ENCODE measurements at regions not wholly inside any gene's neighbourhood (a gene's known extent, or its start where the extent isn't known, plus 50 kb on each side); places are given as distances from the start of the nearest gene placed in this dataset.
"Not testable (repeated sequence)": the region's sequence is repeated elsewhere in the genome, so short reads cannot be mapped to it uniquely, and the experiment has no call there.

DNA sequence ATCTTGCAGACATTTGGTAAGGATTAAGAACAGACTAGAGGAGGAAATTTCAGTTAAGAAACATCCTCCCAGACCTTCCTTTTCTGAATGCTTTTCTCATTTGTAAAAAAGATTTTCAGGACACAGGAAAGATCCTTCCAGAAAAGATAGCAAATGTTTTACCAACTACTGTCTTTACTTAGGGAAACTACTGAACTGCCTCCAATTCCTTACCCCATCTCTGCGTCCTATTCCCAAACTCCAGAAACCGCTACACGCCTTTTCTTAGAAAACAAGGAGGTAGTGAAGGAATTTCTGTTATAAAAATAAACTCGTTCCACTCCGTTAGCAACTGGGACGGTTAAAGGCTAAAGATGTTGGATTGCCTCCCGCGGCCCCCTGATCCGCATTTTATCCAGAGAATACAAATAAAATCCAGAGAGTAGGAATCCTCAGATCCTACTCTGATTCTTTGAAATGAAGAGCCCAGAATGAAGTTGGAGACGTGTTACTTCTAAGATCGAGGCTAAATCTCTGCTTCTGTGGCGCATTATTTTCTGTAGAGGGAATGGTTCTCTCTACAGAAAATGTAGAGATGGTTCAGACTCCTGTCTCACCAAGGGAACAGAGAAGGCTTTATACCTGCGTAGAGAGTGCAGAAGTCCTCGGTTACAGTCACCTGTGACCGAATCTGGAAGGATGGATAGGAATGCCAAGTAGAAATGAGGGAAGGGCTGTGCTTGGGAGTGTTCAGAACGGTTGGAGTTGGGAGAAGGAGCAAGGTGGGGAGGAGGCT lies 133.0 kb downstream of the GPX5 start:
- DNase-seq (ENCODE audit: low spot score), result peak; percentile 8

DNA sequence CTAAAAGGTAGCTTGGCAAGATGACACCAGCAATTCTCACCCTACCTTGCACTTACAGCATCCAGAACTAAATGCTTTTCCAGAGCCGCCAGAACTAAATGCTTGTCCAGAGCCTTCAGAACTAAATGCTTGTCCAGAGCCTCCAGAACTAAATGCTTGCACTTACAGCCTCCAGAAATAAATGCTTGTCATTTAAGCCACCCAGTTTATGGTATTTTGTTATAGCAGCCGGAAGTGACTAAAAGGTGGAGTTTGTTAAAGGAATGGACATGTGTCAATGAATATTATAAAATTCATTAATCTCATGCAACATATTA lies 133.5 kb downstream of the GPX5 start:
- DNase-seq (ENCODE audit: low spot score), result no peak

DNA sequence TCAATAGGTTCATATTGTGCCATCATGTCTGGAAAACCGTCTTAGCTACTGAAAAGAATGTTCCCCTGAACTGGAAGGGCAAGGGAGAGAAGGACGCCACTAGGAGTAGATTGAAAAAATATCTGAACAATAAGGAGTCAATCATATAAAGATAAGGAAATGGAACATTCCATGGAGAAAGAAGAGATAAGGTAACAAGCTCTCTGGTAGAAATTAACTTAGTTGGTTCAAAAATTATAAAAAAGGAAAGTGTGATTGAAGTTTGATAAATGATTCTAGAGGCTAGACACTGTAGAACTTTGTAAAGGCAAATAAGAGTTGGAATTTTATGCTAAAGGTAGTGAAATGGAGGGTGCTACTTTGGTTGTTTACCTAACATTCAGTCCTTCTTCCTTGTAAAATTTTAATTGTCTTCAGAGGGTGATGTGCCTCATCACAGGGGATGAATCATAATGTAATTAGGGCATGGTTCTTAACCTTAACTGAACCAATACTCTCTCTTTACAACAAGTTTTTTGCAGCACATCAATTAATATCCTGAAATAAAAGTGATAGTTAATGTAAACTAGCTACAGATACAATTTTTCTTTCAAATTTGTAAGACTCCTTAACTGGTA lies 135.5 kb downstream of the GPX5 start:
- no peak for DNase-seq (ENCODE audit: low spot score)

DNA sequence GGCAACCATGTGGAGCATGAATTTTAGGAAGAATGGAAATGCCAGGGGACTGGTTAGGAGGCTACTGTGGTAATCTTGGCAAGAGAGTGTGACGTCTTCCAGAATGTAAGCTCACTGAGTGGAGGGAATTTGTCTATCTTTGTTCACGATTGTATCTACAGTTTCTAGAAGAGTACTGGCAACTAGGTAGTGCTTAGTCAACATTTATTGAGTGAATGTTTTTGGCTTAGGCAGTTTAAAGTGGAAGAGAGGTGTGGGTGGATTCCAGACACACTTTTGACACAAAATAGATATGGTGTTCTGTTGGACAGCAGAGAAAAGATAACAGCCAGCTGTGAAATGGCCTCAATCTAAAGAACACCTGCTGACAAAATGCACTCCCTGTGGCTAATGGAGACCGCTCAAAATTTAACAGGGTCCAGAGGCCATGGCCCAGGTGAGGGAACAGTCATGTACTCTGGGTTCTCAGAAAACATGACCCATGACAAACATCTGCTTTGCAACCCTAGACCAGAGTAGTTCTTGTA lies 139.3 kb downstream of the GPX5 start:
- DNase-seq (ENCODE audit: low spot score), result no peak

DNA sequence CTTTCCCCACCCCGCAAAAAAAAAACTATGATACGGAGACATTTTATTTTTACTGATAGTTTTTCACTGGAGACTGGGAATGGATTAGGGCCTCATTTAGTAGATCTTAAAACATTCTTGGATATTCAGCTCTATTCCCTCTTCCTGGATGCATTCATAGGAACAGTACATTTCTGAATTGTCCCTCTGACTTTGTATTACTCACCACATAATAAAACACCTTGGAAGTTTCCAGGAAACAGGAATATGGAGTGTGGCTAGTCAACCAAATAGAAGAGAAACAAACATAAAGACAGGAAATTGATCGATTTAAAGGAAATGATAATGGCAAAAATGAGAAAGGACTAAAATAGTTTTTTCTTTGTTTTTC lies 147.7 kb downstream of the GPX5 start:
- no peak for DNase-seq (ENCODE audit: low spot score)

DNA sequence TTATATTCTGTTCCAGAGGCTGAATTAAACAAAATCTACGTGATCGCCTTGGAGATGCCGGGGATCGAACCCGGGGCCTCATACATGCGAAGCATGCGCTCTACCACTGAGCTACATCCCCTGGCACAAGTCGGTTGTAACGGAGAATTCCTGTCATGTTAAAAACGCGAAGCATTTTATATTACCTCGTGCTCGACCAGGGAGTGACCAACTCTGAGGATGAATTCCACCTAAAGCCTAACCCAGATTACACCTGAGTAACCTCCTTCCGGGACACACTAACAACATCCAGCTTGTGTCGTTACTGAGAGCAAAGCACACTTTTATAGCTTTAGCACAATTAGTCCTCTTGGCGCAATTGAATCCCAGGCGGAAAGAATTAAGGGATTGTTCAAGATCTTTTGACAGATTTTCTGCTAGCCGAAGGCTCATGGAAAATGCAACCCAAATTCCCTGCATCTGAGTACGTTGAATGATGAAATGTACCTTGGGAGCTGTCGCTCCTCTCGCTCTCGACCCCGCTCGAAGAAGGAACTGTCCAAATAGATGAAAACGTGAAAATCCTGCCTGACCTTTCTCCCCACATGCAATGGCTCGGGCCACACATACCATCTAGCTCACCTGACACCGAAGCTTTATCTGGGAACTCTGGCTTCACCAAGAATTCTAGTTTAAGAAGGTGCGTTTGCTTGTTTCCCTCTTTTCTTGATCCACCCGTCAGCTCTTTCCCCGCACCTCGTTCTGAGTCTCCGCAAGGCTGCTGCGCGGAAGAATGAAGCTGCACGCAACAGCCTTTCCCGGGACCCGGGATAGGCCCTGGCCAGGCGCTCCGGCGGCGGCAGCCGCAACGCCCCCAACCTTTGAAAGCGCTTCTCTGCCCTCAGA lies 148.3 kb downstream of the GPX5 start:
- DNase-seq (ENCODE audit: low spot score), result peak; percentile 65

DNA sequence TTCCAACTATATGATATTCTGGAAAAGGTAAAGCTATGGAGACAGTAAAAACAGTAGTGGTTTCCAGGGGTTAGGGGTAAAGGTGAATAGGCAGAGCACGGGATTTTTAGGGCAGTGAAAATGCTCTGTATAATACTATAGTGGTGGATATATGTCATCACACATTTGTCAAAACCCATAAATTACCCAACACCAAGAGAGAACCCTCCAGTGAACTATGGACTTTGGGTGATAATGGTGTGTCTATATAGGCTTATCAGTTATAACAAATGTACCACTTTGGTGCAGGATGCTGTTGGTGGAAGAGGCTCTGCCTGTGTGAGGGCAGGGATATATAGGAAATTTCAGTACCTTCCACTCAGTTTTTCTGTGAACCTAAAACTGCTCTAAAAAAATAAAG lies 149.9 kb downstream of the GPX5 start:
- no peak for DNase-seq (ENCODE audit: low spot score)

DNA sequence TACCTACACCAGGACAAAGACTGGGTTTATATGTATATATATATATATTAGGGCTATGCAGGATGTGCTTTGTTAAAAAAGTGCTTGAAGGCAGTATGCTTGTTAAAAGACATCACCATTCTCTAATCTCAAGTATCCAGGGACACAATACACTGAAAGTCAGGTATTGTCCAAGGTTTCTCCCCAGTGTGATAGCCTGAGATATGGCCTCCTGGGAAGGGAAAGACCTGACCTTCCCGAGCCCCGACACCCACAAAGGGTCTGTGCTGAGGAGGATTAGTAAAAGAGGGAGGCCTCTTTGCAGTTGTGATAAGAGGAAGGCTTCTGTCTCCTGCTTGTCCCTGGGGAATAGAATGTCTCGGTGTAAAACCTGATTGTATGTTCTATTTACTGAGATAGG lies 156.9 kb downstream of the GPX5 start:
- DNase-seq (ENCODE audit: low spot score), result no peak

DNA sequence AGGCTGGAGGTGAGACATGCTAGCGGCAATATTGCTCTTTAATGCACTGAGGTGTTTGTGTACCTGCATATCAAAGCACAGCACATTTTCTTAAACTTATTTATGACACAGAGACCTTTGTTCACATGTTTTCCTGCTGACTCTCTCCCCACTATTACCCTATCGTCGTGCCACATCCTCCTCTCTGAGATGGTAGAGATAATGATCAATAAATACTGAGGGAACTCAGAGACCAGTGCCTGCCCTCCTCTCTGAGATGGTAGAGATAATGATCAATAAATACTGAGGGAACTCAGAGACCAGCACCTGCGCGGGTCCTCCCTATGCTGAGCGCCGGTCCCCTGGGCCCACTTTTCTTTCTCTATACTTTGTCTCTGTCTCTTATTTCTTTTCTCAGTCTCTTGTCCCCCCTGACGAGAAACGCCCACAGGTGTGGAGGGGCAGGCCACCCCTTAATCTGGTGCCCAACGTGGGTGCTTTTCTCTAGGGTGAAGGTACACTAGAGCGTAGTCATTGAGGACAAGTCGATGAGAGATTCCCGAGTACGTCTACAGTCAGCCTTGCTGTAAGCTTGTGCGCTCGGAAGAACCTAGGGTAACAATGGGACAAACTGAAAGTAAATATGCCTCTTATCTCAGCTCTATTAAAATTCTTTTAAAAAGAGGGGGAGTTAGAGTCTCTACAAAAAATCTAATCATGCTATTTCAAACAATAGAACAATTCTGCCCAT lies 157.4 kb downstream of the GPX5 start:
- not testable (repeated sequence) for DNase-seq (ENCODE audit: low spot score)

DNA sequence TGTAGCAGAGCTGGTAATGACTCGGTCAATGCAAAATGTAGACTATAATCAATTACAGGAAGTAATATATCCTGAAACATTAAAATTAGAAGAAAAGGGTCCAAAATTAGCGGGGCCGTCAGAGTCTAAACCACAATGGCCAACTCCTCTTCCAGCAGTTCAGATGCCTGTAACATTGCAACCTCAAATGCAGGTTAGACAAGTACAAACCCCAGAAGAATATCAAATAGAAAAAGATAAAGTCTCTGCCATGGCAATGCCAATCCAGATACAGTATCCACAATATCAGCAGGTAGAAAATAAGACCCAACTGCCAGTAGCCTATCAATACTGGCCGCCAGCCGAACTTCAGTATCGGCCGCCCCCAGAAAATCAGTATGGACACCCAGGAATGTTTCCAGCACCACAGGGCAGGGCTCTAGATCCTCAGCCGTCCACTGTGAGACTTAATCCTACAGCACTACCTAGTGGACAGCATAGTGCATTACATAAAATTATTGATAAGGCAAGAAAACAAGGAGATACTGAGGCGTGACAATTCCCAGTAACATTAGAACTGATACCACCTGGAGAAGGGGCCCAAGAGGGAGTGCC lies 158.4 kb downstream of the GPX5 start:
- DNase-seq (ENCODE audit: low spot score), result peak; percentile 43

DNA sequence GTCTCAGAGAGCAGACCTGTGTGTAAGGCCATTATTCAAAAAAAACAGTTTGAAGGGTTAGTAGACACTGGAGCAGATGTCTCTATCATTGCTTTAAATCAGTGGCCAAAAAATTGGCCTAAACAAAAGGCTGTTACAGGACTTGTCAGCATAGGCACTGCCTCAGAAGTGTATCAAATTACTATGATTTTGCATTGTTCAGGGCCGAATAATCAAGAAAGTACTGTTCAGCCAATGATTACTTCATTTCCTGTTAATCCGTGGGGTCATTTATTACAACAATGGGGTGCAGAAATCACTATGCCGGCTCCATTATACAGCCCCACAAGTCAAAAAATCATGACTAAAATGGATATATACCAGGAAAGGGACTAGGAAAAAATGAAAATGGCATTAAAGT lies 160.3 kb downstream of the GPX5 start:
- DNase-seq (ENCODE audit: low spot score), result not testable (repeated sequence)

DNA sequence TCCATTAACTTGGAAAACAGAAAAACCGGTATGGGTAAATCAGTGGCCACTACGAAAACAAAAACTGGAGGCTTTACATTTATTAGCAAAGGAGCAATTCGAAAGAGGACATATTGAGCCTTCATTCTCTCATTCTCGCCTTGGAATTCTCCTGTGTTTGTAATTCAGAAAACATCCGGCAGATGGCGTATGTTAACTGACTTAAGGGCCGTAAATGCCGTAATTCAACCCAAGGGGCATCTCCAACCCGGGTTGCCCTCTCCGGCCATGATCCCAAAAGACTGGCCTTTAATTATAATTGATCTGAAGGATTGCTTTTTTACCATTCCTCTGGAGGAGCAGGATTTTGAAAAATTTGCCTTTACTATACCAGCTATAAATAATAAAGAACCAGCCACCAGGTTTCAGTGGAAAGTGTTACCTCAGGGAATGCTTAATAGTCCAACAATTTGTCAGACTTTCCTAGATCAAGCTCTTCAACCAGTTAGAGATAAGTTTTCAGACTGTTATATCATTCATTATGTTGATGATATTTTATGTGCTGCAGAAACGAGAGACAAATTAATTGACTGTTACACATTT lies 160.9 kb downstream of the GPX5 start:
- peak; percentile 79 for DNase-seq (ENCODE audit: low spot score)

DNA sequence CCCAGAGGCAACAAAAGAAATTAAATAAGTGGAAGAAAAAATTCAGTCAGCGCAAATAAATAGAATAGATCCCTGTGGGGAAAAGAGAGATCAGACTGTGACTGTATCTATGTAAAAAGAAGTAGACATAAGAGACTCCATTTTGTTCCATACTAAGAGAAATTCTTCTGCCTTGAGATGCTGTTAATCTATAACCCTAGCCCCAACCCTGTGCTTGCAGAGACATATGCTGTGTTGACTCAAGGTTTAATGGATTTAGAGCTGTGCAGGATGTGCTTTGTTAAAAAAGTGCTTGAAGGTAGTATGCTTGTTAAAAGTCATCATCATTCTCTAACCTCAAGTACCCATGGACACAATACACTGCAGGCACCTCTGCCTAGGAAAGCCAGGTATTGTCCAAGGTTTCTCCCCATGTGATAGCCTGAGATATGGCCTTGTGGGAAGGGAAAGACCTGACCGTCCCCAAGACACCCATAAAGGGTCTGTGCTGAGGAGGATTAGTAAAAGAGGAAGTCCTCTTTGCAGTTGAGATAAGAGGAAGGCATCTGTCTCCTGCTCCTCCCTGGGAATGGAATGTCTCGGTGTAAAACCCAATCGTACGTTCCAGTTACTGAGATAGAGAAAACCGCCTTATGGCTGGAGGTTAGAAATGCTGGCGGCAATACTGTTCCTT lies 161.8 kb downstream of the GPX5 start:
- not testable (repeated sequence) for DNase-seq (ENCODE audit: low spot score)

DNA sequence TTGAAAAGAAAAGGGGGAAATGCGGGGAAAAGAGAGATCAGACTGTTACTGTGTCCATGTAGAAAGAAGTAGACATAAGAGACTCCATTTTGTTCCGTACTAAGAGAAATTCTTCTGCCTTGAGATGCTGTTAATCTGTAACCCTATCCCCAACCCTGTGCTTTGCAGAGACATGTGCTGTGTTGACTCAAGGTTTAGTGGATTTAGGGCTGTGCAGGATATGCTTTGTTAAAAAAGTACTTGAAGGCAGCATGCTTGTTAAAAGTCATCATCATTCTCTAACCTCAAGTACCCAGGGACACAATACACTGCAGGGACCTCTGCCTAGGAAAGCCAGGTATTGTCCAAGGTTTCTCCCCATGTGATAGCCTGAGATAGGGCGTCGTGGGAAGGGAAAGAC lies 166.3 kb downstream of the GPX5 start:
- not testable (repeated sequence) for DNase-seq (ENCODE audit: low spot score)

DNA sequence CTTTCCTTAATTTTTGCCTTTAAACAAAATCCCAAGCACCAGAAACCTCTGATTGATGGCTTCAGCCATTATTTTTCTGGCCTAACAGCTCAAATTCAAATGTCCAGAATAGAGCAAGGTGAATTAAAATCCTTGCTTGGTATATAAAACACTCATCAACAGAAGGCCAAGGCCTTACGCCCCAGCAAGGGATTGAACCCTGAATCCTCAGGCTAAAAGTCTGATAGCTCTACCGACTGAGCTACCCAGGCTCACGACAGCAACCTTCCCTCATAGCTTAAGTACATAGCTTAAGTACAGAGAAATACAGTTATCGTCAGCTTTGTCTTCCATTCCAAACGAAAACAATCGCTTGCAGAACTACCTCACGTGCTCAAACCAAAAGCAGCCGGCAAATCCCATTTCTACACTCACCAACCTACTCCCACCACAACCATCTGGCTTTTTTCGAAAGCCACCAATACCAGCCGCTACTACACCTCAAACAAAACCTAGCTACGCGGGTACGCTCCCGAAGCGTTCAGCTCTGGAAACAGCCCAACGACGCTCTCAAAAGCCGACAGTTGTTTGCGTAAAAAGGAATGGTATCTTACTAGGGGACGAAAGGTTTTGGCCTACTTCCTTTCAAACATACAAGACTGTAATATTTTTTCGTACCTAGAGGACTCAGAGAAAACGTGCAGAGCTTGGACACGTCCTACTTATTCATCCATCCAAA lies 167.5 kb downstream of the GPX5 start:
- peak; percentile 25 for DNase-seq (ENCODE audit: low spot score)

DNA sequence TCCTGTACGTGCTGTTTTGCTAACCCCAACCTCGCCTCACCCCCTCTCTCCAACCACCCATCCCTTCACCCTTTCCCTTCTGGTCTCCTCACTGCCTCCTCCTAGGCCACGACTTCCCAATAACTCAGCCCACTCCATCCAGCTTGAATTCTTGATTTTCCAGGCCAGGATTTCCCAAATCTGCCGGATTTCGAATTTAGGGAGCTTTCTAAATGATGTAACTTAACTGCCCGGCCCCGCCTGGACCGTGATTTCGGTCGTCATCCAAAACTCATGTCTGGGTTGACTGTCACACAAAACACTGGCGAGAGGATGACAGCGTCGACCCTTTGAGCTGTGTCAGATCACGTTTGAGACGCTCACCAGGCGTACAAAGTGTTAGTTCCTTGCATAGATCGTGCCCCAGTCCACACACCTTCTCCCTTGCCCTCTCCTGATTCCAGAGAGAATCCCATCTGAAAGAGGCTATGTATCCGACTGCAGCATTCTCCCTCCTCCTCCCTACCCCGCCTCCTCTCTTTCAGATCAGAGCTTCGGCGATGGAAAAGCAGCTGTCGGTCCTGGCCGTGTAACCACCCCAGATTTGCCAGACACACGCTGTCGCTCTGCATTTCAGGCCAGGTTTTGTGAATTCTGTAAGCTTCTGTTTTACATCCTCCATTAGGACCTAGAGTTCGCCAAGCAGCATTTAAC lies 168.2 kb downstream of the GPX5 start:
- DNase-seq (ENCODE audit: low spot score), result peak; percentile 37

DNA sequence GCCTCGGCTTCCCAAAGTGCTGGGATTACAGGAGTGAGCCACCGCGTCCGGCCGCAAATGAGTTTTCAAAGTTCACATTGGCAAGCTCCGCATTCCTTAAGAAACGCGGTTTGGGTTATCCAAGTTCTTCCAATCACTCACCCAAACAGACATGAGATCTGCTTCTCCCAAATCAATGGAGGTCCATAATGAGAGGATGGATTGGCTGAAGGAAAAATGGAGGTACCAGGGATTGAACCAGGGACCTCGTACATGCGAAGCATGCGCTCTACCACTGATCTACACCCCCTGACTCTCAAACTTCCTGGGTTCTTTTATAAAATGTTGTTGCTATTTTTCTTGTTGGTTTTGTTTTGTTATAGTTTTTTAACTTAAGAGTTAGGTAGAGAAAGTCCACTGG lies 170.0 kb downstream of the GPX5 start:
- no peak for DNase-seq (ENCODE audit: low spot score)

DNA sequence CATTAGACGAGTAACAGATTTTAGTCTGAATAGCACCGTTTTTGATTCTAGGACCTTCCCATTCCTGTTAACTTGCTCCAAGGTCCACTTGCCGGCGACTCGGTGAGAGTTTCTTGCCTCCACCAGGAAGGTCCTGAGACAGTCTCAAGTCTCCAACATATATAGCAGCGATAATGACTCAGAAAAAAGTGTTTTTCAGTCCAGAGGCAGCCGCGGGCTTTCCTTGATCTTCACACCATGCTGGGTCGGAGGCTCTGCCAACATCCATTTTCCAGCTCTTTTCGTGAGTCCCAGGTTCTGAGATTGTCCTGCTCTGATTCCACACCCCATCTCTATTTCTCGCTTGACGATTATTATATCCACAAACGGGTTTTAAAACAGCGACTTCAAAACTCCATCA lies 170.5 kb downstream of the GPX5 start:
- DNase-seq (ENCODE audit: low spot score), result no peak

DNA sequence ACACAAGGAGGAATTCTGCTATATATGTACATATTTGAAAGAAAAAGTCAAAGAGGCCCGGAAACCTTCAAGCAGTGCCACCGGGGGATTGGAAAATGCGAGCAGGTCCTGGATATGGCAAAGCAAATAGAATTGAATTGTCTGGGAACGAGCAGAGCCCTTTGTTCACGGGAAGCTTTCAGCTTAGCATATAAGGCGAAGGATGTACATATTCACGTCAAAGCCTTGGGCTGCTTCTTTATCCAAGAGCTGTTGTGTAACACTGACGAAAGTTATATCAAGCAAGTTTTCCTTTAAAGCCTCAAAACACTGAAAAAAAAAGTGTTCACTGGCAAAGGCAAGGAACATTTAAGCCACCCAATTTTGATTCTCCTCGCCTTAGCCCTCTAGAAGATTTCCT lies 171.0 kb downstream of the GPX5 start:
- DNase-seq (ENCODE audit: low spot score), result no peak
